Activated T-helper 9 cell treated with anti-CD3 and anti-CD28 coated beads, Interleukin-2, amount 50 U/mL, for 16 hours (primary cell): ENCODE measurements at regions not wholly inside any gene's neighbourhood (a gene's known extent, or its start where the extent isn't known, plus 50 kb on each side); places are given as distances from the start of the nearest gene placed in this dataset.

Experiments used
- DNase-seq: peaks from one replicate; pipeline ENCODE4 v3.0.0-alpha.2; 2020; ENCODE audit warnings: low read depth

GRCh38 chr2:145186303-145186702, 666.4 kb upstream of the ZEB2 start:
- no peak for DNase-seq

GRCh38 chr2:145185696-145186095, 665.8 kb upstream of the ZEB2 start:
- DNase-seq: no peak

- DNase-seq: no peak
Measured at GRCh38 chr2:145184741-145185651, 665.1 kb upstream of the ZEB2 start.

GRCh38 chr2:145169285-145169684, 649.4 kb upstream of the ZEB2 start:
- DNase-seq: no peak

- DNase-seq: no peak
Measured at GRCh38 chr2:145168091-145168490, 648.2 kb upstream of the ZEB2 start.

GRCh38 chr2:145166731-145167302, 646.9 kb upstream of the ZEB2 start:
- DNase-seq: no peak

- DNase-seq: no peak
Measured at GRCh38 chr2:145161656-145162055, 641.7 kb upstream of the ZEB2 start.

- no peak for DNase-seq
Measured at GRCh38 chr2:145160855-145161254, 640.9 kb upstream of the ZEB2 start.

- no peak for DNase-seq
Measured at GRCh38 chr2:145159676-145160075, 639.8 kb upstream of the ZEB2 start.

GRCh38 chr2:145157741-145158591, 638.0 kb upstream of the ZEB2 start:
- no peak for DNase-seq

GRCh38 chr2:145157036-145157675, 637.2 kb upstream of the ZEB2 start:
- no peak for DNase-seq

- no peak for DNase-seq
Measured at GRCh38 chr2:145156199-145156598, 636.3 kb upstream of the ZEB2 start.

- DNase-seq: no peak
Measured at GRCh38 chr2:145155196-145155595, 635.3 kb upstream of the ZEB2 start.

- no peak for DNase-seq
Measured at GRCh38 chr2:145154731-145155130, 634.8 kb upstream of the ZEB2 start.

- DNase-seq: no peak
Measured at GRCh38 chr2:145146691-145147090, 626.8 kb upstream of the ZEB2 start.

- no peak for DNase-seq
Measured at GRCh38 chr2:145144131-145144728, 624.3 kb upstream of the ZEB2 start.

GRCh38 chr2:145141981-145142380, 622.1 kb upstream of the ZEB2 start:
- DNase-seq: no peak

- no peak for DNase-seq
Measured at GRCh38 chr2:145140658-145141057, 620.7 kb upstream of the ZEB2 start.

- no peak for DNase-seq
Measured at GRCh38 chr2:145138626-145139025, 618.7 kb upstream of the ZEB2 start.

- no peak for DNase-seq
Measured at GRCh38 chr2:145137901-145138300, 618.0 kb upstream of the ZEB2 start.

GRCh38 chr2:145137211-145137610, 617.3 kb upstream of the ZEB2 start:
- no peak for DNase-seq

GRCh38 chr2:145136702-145137101, 616.8 kb upstream of the ZEB2 start:
- DNase-seq: no peak
